HG02678 (cell line): ENCODE measurements at regions not wholly inside any gene's neighbourhood (a gene's known extent, or its start where the extent isn't known, plus 50 kb on each side); places are given as distances from the start of the nearest gene placed in this dataset.

Experiments used
- ATAC-seq: cut with Tn5 transposase; IDR thresholded peaks from one replicate; pipeline ENCODE4 v1.9.1; 2021; ENCODE audit warnings: mild to moderate bottlenecking, moderate library complexity; ENCODE audit not compliant: unreplicated experiment

DNA sequence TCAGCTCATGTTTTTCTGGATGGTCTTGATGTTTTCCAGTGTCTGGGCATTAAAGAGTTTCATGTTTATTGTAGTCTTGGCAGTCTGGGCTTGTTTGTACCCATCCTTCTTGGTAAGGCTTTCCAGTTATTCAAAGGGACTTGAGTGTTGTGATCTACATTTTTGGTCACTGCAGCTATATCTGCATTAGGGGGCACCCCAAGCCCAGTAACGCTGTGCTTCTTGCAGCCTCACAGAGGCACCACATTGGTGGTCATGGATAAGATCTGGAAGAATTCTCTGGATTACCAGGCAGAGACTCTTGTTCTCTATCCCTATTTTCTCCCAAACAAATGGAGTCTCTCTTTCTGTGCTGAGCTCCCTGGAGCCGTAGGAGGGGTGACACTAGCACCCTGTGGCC, 451.5 kb upstream of the FAT3 start:
- no peak for ATAC-seq

DNA sequence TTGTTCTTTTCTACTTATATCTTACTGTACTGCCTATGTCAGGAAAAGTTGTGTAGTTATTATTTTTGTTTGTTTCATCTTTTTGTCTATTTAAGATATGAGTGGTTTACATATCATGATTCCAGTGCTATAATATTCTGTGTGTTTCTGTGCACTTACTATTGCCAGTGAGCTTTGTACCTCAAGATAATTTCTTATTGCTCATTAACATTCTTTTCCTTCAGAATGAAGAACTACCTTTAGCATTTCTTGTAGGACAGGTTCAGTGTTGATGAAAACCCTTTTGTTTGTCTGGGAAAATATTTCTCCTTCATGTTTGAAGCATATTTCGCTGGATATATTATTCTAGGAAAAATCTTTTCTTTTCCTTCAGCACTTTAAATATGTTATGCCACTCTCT, 452.7 kb upstream of the FAT3 start:
- ATAC-seq, result no peak

DNA sequence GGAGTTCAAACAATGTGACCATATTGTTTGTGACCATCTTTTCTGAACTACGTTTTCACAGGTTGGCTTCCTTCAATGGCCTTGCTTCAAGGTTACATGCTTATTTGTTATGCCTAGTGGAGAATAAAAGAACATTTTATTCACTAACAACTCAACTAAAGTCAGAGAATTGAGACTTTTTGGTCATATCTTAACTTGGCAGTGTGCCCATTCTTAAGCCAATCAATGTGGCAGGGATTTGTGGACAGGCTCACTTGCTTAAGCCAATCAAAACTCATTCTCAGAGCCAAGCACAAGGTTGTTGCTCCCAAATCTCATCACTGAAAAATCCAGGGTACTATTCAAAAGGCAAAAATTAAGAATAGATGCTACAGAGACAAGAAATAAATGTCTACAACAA, 455.8 kb upstream of the FAT3 start:
- no peak for ATAC-seq

GRCh38 chr11:91763331-91763730, 461.3 kb upstream of the FAT3 start:
- ATAC-seq, result no peak

GRCh38 chr11:91761406-91762025, 463.1 kb upstream of the FAT3 start:
- ATAC-seq, result no peak

- ATAC-seq, result no peak
Measured at GRCh38 chr11:91756829-91757480, 467.7 kb upstream of the FAT3 start.

DNA sequence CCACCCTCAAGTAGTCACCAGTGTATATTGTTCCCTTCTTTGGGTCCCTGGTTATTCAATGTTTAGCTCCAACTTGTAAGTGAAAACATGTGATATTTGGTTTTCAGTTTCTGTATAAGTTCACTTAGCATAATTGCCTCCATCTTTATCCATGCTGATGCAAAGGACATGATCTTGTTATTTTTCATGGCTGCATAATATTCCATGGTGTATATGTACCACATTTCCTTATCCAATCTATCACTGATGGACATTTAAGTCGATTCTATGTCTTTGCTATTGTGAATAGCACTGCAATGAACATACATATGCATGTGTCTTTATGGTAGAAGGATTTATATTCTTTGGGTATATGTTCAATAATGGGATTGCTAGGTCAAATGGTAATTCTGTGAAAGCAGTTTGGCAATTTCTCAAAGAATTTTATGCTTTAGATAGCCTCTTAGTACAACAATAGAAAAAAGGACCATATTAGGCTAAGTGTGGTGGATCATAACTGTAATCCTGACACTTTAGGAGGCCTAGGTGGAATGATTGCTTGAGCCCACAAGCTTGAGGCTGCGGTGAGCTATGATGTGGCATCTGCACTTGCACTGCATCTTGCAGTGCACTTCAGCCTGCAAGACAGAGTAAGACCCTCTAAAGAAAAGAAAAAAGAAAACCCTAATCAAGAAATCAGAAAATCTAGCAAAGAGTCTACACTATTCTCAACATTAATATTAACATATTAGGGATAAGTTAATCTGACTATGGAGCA, 468.5 kb upstream of the FAT3 start:
- ATAC-seq, result no peak

GRCh38 chr11:91755526-91755925, 469.1 kb upstream of the FAT3 start:
- ATAC-seq, result no peak

GRCh38 chr11:91749251-91749650, 475.4 kb upstream of the FAT3 start:
- ATAC-seq, result no peak

GRCh38 chr11:91742155-91742554, 482.5 kb upstream of the FAT3 start:
- ATAC-seq, result no peak

DNA sequence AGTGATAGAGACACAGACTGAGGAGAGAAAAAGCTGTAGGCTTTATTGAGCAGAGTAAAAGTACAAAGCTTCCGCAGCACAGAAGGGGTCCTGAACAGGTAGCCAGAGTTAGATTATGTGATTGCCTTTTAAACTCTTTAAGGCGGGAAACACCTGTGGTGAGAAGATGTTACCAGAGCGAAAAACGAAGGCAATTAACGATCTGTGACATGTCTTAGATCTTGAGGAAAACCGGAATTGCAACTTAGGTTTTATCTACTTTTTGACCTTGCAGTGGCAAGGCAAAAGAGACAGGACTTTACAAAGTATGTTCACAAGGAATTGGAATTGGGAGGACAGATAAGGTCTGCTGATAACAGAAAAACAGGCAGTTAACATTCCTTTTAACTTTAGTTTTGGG, 493.6 kb upstream of the FAT3 start:
- no peak for ATAC-seq

- no peak for ATAC-seq
Measured at GRCh38 chr11:91730620-91731019, 494.0 kb upstream of the FAT3 start.

DNA sequence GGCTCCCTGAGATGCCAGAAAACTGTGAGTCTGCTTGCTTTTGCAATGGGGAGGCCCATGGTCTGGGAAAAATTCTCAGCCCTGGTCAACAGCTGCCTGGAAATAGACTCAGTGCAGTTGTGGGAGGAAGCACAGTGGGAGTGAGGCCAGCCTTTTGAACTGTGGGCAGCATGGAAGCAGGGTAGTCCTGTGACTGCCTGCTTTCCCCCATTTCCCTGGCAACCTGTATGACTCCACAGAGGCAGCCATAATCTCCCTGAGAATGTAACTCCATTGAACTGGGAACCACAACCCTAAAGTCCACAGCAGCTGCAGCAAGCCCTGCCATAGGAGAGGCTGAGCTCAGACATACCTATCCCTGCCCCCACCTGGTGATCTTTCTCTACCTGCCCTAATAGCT, 494.6 kb upstream of the FAT3 start:
- no peak for ATAC-seq

DNA sequence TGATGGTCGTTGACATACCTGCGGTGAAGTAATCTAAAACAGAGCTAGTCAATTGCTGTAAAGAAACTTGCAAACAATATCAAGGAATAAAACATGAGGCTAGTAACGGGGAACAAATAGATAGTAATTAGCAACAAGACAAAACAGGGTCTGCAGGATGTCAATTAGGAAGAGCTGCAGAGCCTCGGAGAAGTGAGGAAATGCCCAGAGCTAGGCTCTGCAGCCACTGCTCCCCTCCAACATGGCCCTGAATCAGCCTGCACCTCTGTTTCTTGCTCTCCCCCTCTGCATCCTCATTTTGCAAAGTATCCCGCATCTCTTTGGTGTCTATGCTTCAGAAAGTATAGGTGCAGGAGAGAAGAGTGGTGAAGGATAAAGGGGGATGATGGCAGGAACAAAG, 507.4 kb upstream of the FAT3 start:
- no peak for ATAC-seq

- no peak for ATAC-seq
Measured at GRCh38 chr11:91707652-91708482, 516.8 kb upstream of the FAT3 start.

DNA sequence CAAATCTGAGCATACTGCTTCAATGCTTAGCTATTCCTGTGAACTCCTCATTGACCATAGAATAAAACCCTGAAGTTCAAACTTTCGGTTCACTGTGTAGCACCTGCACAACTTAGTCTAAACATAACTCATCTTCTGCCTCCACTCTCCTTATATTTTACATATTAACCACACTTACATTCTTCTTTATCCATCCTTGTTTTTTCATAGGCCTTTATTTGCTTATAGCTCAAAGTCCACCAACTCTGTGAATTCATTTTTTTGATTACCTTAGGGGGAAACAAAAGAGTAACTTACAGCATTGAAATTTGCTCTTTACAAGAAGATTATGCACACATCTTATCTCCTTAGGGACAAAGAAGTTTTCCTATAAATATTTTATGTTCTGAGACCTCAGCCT, 521.6 kb upstream of the FAT3 start:
- ATAC-seq, result no peak

DNA sequence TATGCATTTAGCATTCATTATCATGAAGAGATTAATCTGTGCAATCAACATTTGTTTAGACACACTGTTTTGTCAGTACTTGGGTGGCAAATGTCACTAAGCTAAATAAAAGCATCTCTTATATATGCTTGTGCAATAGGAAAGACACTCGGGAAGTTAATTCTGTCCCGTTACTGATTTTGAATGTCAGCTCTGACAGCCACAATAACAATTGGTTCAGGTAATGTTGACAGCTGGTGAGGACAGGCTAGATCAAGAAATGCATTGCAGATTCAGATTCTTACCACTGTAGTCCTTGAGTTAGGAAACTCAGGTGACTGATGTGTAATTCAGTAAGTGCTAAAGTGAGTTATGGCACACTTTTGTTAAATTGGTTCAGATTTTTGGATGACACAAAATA, 523.8 kb upstream of the FAT3 start:
- no peak for ATAC-seq

DNA sequence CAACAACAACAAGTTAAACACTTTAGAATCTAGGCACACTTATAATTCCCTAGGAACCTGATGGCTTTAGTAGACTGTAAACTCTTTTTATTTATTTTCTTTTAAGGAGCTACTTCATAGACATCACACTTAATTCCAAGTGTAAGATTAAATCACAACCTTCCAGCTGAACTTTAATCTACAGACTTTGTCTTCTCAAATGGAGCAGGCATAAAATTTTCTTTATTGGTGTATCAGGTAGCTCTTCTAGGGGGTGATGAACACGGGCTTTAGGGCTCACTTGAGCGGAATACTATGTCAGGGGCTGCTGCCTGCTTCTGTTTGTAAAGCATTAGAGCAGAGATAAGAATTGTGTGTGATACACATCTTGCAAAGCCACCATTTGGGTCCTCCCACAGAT, 525.8 kb upstream of the FAT3 start:
- no peak for ATAC-seq

DNA sequence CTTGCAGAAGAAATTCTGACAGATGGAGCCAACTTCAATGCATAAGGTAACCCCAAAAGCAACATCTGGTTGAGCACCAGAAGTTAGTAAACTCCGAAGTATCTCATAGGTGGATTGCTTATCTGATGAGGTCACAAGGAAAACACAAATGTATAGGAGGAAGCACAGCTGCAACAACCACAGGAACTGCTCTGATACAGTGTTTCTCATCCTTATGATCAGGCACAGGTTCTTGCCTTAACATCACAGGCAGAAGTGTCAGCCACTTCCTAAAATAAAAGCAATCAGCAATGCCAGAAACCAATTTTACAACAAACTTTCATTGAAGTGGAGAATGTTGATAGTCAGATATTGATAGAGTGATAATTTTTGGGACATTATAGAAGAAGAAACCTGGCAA, 530.3 kb upstream of the FAT3 start:
- no peak for ATAC-seq

DNA sequence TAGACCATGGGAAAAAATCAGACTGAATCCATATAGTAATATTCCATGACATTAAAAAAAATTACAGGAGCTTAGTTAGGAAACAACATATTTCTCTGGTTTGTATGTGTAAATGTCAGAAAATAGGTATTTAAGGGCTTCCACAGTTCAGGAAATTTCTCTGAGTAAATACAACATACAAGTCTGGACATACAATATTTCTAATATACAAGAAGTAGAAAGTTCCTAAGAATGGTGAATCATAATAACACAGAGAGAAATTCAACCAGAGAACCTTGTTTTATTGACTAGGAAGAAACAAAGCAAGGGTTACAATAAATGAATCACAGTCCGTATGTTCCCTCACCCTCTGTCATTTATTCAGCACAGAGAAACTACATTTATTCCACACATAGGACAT, 532.7 kb upstream of the FAT3 start:
- ATAC-seq, result no peak

DNA sequence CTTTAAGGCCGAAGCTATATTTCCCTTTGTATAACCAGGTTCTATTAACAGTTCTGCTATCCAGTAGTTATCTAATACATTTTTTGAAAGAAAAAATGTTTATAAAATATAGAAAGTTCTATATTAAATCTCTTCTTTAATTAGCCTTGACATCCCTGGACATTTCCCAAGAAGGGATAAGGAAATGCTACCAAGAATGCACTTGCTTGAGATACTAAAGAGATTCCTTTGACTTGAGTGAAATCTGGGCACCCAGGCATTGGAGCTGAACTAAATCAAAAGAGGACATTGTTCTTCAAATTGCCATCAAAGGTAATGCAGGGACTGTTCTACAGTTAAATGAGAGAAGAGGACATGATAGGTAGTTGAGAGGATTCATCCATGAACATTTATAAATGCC, 535.9 kb upstream of the FAT3 start:
- ATAC-seq, result no peak

DNA sequence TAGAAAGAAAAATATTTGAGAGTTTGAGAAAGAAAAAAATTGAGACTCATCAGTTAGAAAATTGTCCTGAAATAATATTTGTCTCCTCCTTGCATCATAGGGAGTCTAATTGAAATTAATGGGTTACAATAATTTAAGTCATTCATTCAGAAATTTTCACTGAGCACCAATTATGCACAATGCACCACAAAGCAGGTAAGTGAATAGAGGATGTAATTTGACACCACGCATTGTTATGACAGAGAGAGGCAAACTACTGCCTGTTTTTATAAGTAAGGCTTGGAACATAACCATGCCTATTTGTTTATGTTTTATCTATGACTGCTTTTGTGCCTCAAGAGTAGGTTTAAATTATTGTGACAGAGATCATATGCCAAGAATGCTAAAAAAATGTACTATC, 537.9 kb upstream of the FAT3 start:
- no peak for ATAC-seq
